ENCODE measurements at regions not wholly inside any gene's neighbourhood (a gene's known extent, or its start where the extent isn't known, plus 50 kb on each side); places are given as distances from the start of the nearest gene placed in this dataset.
A peak's percentile ranks its signal among the peaks of the same experiment; 100 is the strongest.

- no peak overlapping the region for H3K9ac ChIP-seq (ENCODE audit: low read depth, low read length)
These were observed 136.9 kb upstream of the GUCY1A1 start for GRCh38 chr4:155529716-155530115.

GRCh38 chr4:155529272-155529671 is 137.4 kb upstream of the GUCY1A1 start:
- ATAC-seq (ENCODE audit: insufficient read depth, low read depth) (peak; percentile 64; the same call in 2 of the 3 replicates), DNase-seq (peak; percentile 42)
- no peak overlapping the region for H3K4me3 ChIP-seq (ENCODE audit: low read depth in 1 of 2, low read length in 2 of 2)
- H3K9me3 ChIP-seq (ENCODE audit: insufficient read depth, low read length, severe bottlenecking), result no peaks in the 10 kb centered on the region
- H3K4me1 ChIP-seq (ENCODE audit: insufficient read depth, low read length), result no peaks in the 10 kb centered on the region
- no peaks in the 10 kb centered on the region for H3K36me3 ChIP-seq (ENCODE audit: insufficient read depth, low read length)
- H4K20me1 ChIP-seq (ENCODE audit: insufficient read depth, low read length), result no peaks in the 10 kb centered on the region
- H3K27me3 ChIP-seq (ENCODE audit: insufficient read depth, low read length, poor library complexity), result no peaks in the 10 kb centered on the region
- no peaks in the 10 kb centered on the region for H3K79me2 ChIP-seq (ENCODE audit: insufficient read depth, low read length)
- TF ChIP-seq EZH2 (IDR thresholded peaks at IDR 0.05; ENCODE audit: borderline replicate concordance, low read depth, low read length, severe bottlenecking), result no peak
- TF ChIP-seq, protein P1, sequence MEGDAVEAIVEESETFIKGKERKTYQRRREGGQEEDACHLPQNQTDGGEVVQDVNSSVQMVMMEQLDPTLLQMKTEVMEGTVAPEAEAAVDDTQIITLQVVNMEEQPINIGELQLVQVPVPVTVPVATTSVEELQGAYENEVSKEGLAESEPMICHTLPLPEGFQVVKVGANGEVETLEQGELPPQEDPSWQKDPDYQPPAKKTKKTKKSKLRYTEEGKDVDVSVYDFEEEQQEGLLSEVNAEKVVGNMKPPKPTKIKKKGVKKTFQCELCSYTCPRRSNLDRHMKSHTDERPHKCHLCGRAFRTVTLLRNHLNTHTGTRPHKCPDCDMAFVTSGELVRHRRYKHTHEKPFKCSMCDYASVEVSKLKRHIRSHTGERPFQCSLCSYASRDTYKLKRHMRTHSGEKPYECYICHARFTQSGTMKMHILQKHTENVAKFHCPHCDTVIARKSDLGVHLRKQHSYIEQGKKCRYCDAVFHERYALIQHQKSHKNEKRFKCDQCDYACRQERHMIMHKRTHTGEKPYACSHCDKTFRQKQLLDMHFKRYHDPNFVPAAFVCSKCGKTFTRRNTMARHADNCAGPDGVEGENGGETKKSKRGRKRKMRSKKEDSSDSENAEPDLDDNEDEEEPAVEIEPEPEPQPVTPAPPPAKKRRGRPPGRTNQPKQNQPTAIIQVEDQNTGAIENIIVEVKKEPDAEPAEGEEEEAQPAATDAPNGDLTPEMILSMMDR (IDR thresholded peaks at IDR 0.05; ENCODE audit: borderline replicate concordance, extremely low read depth, low read length, poor library complexity, severe bottlenecking), result peak; percentile 66
- H3K4me2 ChIP-seq (ENCODE audit: insufficient read depth, low read length), result no peak overlapping the region
- no peak overlapping the region for H3K9ac ChIP-seq (ENCODE audit: low read depth, low read length)
- H2AFZ ChIP-seq (ENCODE audit: low read depth, low read length), result no peak overlapping the region
- no peak overlapping the region for H3K27ac ChIP-seq (ENCODE audit: low read length)

More at GRCh38 chr4:155529716-155530115, 136.9 kb upstream of the GUCY1A1 start:
- Histone ChIP-seq H3K9me3 (ENCODE audit: insufficient read depth, low read length, severe bottlenecking) (no peaks in the 10 kb centered on the region), H3K4me3 (ENCODE audit: low read depth in 1 of 2, low read length in 2 of 2) (no peak overlapping the region), H2AFZ (ENCODE audit: low read depth, low read length) (no peak overlapping the region), H4K20me1 (ENCODE audit: insufficient read depth, low read length) (no peaks in the 10 kb centered on the region), H3K27ac (ENCODE audit: low read length) (no peak overlapping the region), H3K36me3 (ENCODE audit: insufficient read depth, low read length) (no peaks in the 10 kb centered on the region), H3K4me1 (ENCODE audit: insufficient read depth, low read length) (no peaks in the 10 kb centered on the region), H3K79me2 (ENCODE audit: insufficient read depth, low read length) (no peaks in the 10 kb centered on the region), H3K27me3 (ENCODE audit: insufficient read depth, low read length, poor library complexity) (no peaks in the 10 kb centered on the region), H3K4me2 (ENCODE audit: insufficient read depth, low read length) (no peak overlapping the region)
- no peak for ATAC-seq (ENCODE audit: insufficient read depth, low read depth)
- DNase-seq, result no peak
- TF ChIP-seq EZH2 (IDR thresholded peaks at IDR 0.05; ENCODE audit: borderline replicate concordance, low read depth, low read length, severe bottlenecking), result no peak
- TF ChIP-seq, protein P1 (IDR thresholded peaks at IDR 0.05; ENCODE audit: borderline replicate concordance, extremely low read depth, low read length, poor library complexity, severe bottlenecking), result no peak

DNA sequence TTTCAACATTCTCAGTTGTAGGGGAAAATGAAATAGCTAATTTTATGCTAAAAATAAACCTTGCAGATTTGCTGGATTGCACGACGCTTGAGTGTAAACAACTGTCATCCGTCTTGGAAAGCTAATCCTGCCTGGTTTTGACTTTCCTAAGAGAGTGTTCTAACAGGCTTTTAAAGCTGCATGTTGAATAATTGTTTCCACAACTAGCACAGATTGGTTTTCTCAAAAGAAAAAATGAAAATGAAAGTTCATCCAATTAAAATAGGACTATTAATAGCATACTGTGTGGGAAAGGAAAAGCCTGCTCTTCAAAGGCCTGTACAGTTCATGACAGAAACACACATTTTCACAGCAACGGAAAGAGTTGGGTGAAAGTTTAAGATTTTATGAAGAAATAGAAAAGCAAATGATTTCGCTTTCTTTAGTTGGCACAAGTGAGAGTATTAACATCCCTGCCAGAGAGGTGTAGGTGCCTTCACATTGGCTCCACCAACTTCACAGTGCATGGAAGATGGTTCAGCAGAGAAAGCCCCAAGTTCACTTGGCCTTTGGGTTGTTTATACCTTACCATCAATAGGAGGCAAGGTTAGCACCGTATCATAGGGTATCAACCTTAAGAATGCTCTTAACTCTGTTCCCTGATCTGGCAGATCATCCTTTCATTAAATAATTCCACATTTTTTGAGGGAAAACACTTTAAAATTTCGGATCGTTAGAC is 140.0 kb upstream of the GUCY1A1 start:
- Histone ChIP-seq H3K27me3 (ENCODE audit: insufficient read depth, low read length, poor library complexity) (no peaks in the 10 kb centered on the region), H3K4me2 (ENCODE audit: insufficient read depth, low read length) (no peak overlapping the region), H3K36me3 (ENCODE audit: insufficient read depth, low read length) (no peaks in the 10 kb centered on the region), H3K79me2 (ENCODE audit: insufficient read depth, low read length) (no peaks in the 10 kb centered on the region), H3K27ac (ENCODE audit: low read length) (no peak overlapping the region), H4K20me1 (ENCODE audit: insufficient read depth, low read length) (no peaks in the 10 kb centered on the region), H3K4me3 (ENCODE audit: low read depth in 1 of 2, low read length in 2 of 2) (no peak overlapping the region), H3K9ac (ENCODE audit: low read depth, low read length) (no peak overlapping the region), H2AFZ (ENCODE audit: low read depth, low read length) (no peak overlapping the region), H3K9me3 (ENCODE audit: insufficient read depth, low read length, severe bottlenecking) (peaks cover 4% of the 10 kb centered on the region), H3K4me1 (ENCODE audit: insufficient read depth, low read length) (no peaks in the 10 kb centered on the region)
- ATAC-seq (ENCODE audit: insufficient read depth, low read depth), result no peak
- DNase-seq, result no peak
- TF ChIP-seq EZH2 (IDR thresholded peaks at IDR 0.05; ENCODE audit: borderline replicate concordance, low read depth, low read length, severe bottlenecking), result no peak

- Histone ChIP-seq H3K36me3 (ENCODE audit: insufficient read depth, low read length) (no peaks in the 10 kb centered on the region), H3K4me1 (ENCODE audit: insufficient read depth, low read length) (no peaks in the 10 kb centered on the region), H3K9ac (ENCODE audit: low read depth, low read length) (no peak overlapping the region), H2AFZ (ENCODE audit: low read depth, low read length) (no peak overlapping the region), H3K79me2 (ENCODE audit: insufficient read depth, low read length) (no peaks in the 10 kb centered on the region), H3K9me3 (ENCODE audit: insufficient read depth, low read length, severe bottlenecking) (peaks cover 10% of the 10 kb centered on the region), H3K4me2 (ENCODE audit: insufficient read depth, low read length) (no peak overlapping the region), H4K20me1 (ENCODE audit: insufficient read depth, low read length) (no peaks in the 10 kb centered on the region), H3K27ac (ENCODE audit: low read length) (no peak overlapping the region), H3K27me3 (ENCODE audit: insufficient read depth, low read length, poor library complexity) (no peaks in the 10 kb centered on the region), H3K4me3 (ENCODE audit: low read depth in 1 of 2, low read length in 2 of 2) (no peak overlapping the region)
- ATAC-seq (ENCODE audit: insufficient read depth, low read depth) (no peak), DNase-seq (no peak)
- TF ChIP-seq, protein P1 (IDR thresholded peaks at IDR 0.05; ENCODE audit: borderline replicate concordance, extremely low read depth, low read length, poor library complexity, severe bottlenecking), result no peak
- TF ChIP-seq EZH2 (IDR thresholded peaks at IDR 0.05; ENCODE audit: borderline replicate concordance, low read depth, low read length, severe bottlenecking), result no peak
These were observed 141.7 kb upstream of the GUCY1A1 start for GRCh38 chr4:155524926-155525455.
